ENCODE measurements at regions not wholly inside any gene's neighbourhood (a gene's known extent, or its start where the extent isn't known, plus 50 kb on each side); places are given as distances from the start of the nearest gene placed in this dataset.

- no peak for DNase-seq (ENCODE audit: low read depth, low spot score)
These were observed 92.3 kb upstream of the SPATA31C2 start for GRCh38 chr9:88230612-88231011.

DNA sequence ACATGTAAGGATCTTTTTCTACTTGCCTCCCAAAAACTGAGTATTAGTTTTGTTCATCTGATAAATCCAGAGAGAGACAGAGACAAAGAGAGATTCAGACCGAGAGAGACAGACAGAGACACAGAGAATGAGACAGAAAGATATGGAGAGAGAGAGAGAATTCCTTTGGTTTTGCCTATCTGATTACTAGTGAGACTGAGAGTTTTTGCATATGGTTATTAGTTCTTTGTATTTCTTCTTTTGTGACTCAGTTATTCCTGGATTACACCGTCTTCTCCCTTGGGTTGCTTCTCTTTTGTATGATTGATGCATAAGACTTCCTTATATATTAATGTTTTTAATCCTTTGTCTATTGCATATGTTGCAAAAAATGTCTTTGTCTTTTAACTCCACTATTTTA is 91.2 kb upstream of the SPATA31C2 start:
- DNase-seq (ENCODE audit: low read depth, low spot score): no peak

- DNase-seq (ENCODE audit: low read depth, low spot score): no peak
These were observed 86.7 kb upstream of the SPATA31C2 start for GRCh38 chr9:88224938-88225337.

DNA sequence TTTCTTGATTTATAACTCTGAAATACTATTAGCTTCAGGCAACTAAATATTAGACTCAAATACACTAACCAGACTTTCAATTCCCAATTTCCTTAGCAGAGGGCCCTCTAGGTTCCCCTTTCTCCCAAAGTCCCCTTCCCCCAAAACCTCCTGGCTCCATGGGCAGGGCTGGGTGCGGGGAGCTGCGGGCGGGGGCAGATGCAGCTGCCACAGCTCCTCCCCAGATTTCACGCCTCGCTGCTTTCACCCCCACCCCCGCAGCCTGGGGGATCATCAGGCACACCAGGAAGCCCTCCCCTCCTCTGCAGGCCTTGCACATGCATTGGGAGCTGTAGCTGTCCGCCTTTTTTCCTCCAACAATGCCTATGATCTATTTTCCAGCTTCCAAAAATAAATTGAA is 82.8 kb upstream of the SPATA31C2 start:
- DNase-seq (ENCODE audit: low read depth, low spot score): no peak

GRCh38 chr9:88220652-88221051 is 82.4 kb upstream of the SPATA31C2 start:
- DNase-seq (ENCODE audit: low read depth, low spot score): no peak

DNA sequence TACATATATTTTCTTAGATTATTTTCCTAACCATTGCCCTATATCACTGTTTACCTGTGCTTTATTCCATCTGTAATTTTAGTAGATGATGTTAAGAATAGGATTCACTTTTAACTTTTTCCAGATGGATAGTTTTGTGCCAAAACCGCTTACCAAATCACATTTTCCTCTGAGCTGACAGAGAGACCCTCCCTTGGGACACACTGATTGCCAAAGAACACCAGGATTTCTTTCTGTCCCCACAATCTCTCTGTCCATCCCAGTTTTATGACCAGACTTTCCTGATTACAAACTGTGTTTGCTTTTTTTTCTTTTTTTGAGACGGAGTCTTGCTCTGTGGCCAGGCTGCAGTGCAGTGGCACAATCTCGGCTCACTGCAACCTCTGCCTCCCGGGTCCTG is 81.3 kb upstream of the SPATA31C2 start:
- DNase-seq (ENCODE audit: low read depth, low spot score): no peak

DNA sequence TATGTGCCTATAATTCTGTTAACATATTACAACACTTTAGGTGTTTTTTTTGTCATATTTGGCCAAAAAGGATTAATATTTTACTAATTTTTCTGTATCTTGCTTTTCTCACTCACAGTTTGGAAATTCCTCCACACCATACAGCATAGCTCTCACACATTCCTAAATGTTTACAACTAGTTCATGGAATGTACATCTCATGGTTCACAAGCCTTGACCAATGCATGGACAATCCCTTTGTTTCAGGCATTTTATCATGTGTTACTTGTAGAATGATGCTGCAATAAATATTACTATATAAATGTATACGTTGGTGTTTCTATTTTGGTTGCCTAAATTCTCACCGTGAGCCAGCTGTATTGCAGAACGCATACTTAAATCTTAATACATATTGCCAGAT is 80.5 kb upstream of the SPATA31C2 start:
- no peak for DNase-seq (ENCODE audit: low read depth, low spot score)

DNA sequence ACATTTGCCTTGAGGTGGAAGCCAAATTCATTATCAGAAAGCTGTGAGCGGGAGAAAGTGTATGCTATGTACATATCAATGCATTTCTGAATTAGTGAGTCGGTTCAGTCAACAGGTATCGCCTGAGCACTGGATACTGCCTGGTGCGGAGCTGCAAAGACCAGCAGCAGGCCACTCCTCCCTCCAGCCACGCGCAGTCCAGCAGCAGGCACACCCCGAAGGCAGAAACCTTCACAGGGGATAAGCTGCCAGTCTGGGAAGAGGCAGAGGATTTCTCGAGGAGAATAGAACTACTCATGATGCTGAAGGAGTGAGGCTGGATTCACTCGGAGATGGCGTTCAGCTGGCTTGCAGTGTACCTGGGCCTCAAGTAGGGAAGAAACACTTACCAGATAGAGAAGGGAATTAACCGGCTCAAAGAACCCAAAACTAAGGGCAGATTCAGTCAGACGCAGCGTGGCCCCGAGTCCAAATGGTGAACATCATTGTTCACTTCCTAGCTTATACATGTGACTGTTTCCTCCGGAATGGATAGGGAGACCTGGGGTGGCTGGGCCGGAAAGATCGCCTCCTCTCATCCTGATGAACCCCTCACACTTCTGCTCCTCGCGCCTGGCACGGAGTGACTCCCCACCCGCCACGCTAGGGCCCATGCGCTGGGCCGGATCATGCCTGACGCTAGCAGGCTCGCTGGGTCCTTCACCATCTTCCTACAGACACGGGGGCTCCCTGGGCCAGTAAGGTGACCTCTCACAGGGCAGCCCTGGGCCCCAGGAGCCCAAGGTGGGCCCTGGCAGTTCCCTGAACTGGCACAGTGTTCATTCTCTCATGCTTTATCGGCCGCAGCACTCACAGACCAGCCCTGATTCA is 78.1 kb upstream of the SPATA31C2 start:
- no peak for DNase-seq (ENCODE audit: low read depth, low spot score)

DNA sequence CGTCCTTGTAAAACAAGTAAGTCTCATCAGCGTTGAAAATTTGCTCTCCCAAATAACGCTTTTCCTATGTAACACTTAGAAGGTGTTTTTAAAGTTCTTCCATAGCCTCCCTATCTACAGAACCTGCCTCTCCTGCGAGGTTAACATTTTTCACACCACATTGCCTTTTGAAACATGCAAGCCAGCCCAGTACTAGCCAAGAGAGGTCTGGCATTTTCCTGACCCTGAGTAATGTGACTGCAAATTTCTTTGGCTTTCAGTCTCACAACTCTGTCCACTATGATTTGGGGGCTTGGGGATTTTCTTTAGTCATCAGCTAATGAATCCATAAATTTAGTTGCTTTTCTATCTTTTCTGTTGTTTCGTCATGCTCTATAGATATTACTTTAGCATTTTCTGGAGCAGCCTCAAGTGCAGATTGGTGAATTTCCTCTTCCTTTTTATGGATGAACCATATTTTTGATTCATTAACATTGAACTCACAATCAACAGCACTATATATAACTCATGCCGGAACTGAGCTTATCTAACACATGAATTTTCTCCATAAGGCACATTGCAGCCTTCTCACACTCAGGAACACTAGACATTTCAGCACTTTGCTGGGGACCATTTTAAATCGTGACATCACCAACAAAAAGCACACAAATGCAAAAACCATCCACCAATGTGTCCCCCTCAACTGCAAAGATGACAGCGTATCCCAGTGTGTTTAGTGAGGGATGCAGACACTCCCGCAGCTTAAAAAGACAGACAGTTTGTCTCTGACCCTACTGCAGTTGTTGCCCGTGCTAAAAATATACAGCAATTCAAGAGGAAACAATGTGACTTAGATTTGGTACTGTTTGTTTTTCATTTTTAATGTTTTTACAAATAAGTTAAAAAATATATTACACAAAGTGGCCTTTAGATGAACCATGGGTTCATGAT is 77.2 kb upstream of the SPATA31C2 start:
- no peak for DNase-seq (ENCODE audit: low read depth, low spot score)

DNA sequence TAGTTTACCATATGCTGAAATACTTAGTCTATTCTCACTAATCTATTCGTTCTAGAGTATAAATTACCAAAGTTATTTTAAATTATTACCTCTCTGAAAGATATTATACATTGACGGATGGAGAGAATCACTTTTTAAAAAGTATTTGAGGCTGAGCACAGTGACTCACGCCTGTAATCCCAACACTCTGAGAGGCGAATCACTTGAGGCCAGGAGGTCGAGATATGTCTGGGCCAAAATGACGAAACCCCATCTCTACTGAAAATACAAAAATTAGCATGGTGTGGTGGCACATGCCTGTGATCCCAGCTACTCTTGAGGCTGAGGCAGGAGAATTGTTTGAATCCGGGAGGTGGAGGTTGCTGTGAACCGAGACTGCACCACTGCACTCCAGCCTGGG is 64.0 kb upstream of the SPATA31C2 start:
- DNase-seq (ENCODE audit: low read depth, low spot score): no peak

GRCh38 chr9:88198341-88198807 is 60.1 kb upstream of the SPATA31C2 start:
- DNase-seq (ENCODE audit: low read depth, low spot score): no peak

DNA sequence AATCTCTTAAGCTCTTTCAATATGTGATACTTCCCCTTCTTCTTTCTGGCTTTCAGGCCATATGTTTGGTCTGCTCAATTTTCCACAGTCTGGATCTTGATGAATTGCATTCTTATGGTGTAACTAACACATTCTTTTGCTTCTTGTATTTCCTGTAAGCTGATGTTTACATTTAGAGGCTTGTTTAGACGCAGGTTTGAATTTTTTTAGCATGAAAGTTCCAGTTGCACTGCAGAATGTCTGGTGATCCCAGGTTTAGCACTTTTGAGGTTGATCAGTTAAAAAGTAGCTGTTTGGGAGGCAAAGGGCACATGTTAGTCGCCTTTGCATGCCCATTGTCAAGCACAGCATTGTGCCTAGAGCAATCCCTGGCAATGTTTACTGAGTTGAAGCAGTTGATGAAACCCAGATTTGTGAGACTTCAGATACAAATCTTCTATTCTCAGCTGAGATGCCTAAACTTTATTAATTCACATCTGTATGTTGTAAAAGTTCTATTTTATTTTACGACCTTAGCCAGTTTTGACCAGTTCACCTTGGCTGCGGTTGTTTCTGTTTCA is 59.6 kb upstream of the SPATA31C2 start:
- DNase-seq (ENCODE audit: low read depth, low spot score): no peak

DNA sequence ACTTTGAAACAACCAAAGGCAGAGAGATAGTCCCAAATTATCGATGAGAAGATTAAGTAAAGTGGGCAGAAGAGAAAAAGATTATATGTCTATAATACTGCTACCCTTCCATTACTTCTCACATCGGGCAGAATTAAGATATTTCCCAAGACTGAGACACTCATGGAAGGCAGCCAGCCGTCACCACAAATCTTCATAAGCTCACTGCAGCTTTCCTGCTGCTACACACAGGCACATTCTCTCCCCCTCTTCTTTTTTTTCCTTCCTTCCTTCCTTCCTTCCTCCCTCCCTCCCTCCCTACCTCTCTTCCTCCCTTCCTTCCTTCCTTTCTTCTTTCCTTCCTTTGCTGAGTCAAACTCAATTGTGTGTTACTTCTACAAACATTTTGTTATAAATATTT is 58.7 kb upstream of the SPATA31C2 start:
- DNase-seq (ENCODE audit: low read depth, low spot score): no peak

DNA sequence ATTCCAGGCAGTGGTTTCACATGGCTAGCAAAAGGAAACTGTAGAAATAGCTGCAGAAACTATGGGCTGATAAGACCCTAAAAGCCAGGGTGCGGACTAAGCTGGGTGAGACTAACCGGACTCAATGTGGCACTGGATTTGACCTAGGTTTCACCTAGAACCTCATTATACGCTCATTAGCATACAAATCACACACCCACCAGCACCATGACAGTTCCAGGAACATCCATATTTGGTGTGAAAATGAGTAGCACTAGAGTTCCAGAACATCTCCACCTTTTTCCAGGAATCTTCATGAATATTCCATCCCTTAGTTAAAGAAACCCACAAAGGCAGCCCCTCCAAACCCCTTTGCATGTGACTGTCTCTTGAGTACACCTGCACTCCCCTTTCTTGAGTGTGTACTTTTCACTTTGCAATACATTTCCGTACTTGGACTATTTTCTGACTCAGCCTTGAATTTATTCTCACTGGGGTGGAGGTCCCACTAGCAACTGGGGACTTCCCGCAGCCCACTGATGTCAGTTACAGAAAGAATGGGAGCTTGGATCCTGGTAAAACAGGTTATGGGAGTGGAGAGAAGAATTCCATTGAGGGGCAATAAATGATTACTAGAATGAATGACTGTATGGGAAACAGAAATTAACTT is 58.0 kb upstream of the SPATA31C2 start:
- no peak for DNase-seq (ENCODE audit: low read depth, low spot score)

GRCh38 chr9:88193766-88194165 is 55.5 kb upstream of the SPATA31C2 start:
- DNase-seq (ENCODE audit: low read depth, low spot score): no peak

DNA sequence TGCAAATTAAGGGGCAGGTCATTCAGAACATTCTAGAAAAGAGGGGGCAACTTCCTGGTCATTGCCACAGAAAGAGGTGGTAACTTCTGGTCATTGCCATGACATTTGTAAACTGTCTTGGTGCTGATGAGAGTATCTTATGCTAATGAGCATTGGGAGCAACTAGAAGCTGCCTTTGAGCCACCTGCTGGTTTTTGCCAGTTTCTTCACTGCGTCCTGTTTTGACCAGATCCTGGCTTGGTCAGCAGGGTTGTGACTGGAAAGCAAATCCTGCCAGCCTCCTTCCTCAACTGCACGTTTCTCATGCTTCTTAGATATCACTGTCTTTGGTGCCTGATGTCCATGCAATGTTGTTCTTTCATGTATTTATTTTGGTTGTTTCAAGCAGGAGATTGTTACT is 53.2 kb upstream of the SPATA31C2 start:
- no peak for DNase-seq (ENCODE audit: low read depth, low spot score)

DNA sequence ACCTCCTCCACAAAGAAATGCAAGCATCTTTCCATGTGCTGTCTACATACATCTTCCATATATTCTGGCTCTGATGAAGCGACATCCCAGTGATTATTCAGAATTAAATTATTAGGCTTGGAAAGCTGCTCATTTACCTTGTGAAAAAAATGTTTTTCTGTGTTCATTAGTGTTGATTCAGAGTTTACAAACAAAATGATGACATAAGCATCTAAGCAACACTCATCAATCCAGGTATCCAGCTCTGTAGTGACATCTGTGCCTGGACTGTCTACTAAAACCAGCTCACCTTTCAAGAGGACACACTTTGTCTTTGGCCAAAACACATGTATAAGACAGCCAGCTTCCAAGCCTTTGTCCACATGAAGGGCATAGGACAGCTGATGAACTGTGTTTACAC is 51.1 kb upstream of the SPATA31C2 start:
- no peak for DNase-seq (ENCODE audit: low read depth, low spot score)
